Eye (tissue), 1 donor: ENCODE measurements at regions not wholly inside any gene's neighbourhood (a gene's known extent, or its start where the extent isn't known, plus 50 kb on each side); places are given as distances from the start of the nearest gene placed in this dataset.
"Not testable (repeated sequence)": the region's sequence is repeated elsewhere in the genome, so short reads cannot be mapped to it uniquely, and the experiment has no call there.

Source experiments
- DNase-seq: peaks from one replicate; pipeline ENCODE4 v3.0.0-alpha.2; 2015

GRCh38 chr13:97726664-97727280 lies 226.7 kb upstream of the IPO5 start:
- DNase-seq: no peak

DNA sequence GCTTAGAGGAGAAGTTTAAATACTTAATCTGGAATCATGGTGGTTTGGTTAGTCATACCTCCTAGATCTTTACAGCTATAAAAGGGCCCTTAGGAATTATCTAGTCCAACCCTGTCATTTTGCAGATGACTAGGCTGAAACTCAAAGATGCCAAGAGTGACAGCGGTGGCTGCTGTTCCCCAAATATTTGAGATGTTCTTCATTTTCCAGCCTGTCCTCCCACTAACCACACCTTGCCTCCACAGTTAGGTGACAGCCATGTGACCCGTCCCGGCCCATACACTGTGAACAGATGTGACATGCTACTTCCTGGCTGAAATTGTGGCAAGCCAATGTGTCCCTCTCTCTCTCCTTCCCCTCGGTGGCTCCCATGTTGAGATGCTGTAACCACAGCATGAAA lies 225.5 kb upstream of the IPO5 start:
- DNase-seq: no peak

DNA sequence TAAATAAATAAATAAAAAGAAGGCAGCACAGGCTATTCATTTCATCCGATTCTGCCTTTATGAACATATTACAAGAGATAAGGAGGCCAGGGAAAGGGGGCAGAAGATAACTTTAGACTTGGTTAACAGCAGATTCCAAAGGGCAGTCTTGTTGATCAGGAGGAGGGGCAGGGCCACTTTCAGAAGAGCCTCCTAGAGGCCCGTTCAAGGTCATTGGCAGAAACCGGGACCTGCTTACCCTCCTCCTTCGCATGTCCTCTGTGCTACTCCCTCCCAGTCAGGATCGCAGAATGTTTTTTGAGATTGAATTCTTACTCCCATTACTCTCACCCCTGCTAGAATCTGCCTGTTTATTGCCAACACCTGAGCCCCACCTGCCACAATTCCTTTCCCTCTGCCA lies 217.0 kb upstream of the IPO5 start:
- DNase-seq: no peak

- DNase-seq: no peak
Observed at GRCh38 chr13:97742084-97742483, 211.4 kb upstream of the IPO5 start.

- peak; percentile 11 for DNase-seq
Observed at GRCh38 chr13:97743938-97744337, 209.5 kb upstream of the IPO5 start.

DNA sequence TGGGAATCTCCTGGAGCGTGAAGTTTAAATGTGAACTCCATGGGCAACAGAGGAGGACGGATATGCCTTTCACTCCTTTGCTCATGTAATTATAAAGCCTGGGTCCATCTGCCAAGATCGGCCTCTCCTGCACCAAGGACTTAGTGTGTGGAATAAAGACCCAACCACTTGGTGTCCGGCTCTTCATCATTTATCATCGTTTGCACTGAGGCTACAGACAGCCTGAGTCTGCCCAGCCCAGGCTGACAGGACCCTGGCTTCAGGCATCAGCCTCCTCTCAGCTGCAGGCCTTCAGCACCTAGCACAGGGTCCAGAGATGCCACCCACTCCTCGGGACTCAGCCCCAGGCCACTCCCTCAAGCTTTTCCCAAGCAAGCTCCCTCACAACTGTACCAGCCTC lies 206.8 kb upstream of the IPO5 start:
- DNase-seq: no peak

- DNase-seq: no peak
Observed at GRCh38 chr13:97749174-97749573, 204.3 kb upstream of the IPO5 start.

DNA sequence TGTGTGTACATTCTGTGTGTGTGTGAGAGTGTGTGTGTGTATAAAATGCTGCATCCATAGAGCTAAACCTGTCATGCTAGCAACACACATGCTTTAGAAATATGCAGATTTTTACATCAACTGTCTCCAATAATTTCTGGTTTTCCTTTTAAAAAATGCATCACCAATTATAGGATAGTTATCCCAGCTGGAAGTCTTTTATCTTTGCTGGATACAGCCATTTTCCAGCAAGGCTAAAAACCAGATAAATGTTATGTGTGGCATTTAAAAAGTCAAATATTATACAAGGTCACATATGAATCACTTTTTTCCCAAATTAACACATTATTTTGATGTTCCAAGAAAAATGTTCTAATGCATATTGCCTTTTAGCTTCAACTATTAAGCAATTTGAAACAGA lies 202.0 kb upstream of the IPO5 start:
- no peak for DNase-seq

DNA sequence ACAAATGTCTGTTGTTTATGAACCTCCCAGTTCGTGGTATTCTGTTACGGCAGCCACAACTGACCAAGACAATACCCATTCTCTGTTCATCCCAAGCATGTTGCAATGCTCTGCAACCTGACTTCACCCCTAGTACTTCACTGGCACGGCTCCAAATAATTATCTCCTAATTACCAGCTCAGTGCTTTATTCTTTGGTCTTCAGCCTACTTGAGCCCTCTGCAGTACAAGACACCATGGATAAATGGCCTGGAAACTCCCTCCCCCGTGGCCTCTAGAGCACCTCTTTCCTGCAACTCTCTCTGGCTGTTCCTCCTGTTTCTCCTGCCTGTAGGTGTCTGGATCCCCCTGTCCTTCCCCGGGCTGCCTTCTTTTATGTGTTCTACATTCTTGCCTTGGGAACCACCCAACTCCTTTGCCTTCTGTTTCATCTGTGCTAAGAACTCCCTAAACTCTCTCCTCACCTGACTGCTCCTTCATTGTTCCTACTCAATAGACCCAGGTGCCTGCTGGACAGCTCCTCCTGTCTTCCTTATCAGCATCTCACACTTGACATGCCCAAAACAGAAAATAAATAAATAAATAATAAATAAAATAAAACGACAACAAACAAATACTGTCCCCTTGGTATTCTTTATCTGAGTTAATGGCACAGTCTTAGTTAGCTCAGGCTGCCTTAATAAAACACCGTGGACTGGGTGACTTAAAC lies 200.4 kb upstream of the IPO5 start:
- DNase-seq: peak; percentile 15

- no peak for DNase-seq
Observed at GRCh38 chr13:97753942-97754670, 199.4 kb upstream of the IPO5 start.

- DNase-seq: no peak
Observed at GRCh38 chr13:97757807-97758206, 195.7 kb upstream of the IPO5 start.

DNA sequence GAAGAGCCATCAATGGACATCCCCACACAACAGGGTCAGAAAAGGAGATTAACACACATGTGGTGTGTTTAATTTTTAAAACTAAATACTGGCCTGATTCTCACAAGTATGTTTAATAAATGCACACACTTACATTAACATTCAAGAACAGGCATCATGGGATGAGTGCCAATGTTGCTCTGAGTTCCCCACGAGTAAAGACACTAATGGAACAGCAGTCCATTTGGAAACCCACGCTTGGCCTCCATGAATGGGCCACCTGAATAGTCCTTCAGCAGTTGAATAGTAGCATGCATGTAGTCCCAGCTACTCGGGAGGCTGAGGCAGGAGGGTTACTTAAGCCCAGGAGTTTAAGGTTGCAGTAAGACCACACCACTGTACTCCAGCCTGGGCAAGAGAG lies 195.2 kb upstream of the IPO5 start:
- DNase-seq: no peak

GRCh38 chr13:97761796-97762540 lies 191.5 kb upstream of the IPO5 start:
- DNase-seq: no peak

DNA sequence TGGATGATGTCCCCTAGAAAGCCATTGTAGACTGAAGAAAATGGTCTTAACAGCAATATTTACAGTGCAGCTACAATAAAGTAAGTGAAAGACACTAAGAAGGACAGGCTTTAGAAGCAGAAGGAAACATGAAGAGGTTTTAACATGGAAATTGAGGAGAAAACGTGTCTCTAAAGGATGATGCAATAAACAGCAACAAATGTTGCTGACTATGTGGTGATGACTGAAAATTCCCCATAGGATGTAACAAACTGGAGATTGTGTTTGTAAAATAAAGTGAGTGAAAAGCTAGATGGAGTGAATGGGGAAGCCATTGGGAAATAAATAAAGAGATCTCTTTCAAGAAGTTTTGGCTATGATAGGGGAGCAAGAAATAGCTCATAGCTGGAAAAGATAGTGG lies 186.7 kb upstream of the IPO5 start:
- DNase-seq: no peak

- DNase-seq: no peak
Observed at GRCh38 chr13:97768134-97768533, 185.3 kb upstream of the IPO5 start.

DNA sequence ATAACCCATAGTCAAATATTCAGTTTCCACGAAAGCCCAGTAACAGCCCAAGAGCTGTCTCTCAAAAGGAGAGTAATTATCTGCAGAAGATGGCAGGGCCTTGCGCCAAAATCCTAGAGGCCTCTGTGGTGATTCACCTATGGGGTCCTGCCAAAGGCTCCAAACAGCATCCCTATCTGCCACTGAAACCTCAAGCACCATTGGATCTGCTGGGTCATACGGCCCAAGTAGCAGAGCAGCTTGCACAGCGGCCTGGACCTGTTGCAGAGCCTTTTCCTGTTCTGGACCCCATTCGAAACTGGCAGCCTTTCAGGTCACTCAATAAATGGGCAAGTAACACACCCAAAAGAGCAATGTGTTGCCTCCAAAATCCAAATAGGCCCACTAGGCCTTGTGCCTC lies 183.2 kb upstream of the IPO5 start:
- DNase-seq: not testable (repeated sequence)

DNA sequence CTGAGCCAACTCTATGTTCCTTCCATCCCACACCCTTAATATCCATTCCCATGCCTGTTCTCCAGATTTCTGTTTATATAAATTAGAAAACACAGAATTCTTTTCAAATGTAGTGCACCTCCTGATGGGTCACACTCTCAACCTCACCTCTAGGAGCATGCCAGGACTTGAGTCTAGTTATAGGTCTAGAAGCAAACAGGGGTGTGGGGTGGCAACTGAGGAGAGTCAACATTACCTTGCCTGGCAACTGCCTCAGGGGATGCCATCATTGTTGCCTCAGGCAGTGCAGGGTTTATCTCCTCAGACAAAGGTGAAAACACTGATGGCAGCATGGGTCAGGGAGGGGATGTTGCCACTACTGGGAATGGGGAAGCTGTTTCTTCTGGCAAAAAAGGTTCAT lies 181.0 kb upstream of the IPO5 start:
- DNase-seq: not testable (repeated sequence)

GRCh38 chr13:97774391-97775100 lies 178.9 kb upstream of the IPO5 start:
- not testable (repeated sequence) for DNase-seq

DNA sequence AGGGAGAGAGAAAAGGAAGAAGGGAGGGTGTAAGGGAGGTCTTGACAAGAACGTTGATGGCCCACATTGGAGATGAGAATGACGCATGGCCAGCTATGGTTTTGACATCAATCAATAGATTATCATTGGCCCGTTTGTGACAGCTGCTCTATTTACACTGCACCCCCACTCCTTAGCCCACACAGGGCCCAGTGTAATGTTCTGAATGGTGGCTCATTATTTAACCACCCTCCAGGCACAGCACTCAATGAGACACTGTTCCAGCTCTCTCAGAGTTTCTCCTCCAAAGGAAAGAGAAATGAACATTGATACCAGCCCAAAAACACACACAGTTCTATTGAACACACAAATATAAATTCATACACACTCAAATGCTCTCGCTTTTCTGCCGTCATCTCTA lies 173.0 kb upstream of the IPO5 start:
- peak; percentile 33 for DNase-seq

DNA sequence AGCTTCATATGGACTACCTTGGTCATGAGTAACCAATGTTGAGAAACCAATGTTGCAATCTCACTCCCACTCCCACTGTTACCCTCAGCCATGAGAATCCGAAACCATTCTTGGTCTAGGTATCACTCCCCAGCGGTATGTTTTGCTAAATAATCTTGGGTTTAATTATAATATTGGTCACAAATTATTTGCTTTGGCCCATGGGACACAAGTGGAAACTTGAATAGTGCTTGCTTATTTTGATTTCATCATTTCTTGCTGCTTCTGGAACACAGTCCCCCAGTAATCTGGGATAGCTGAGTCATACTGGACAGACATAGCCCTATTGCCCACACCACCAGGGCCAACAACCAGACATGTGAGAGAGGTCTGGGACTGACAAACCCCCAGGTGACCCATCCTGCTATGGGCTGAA lies 171.6 kb upstream of the IPO5 start:
- no peak for DNase-seq

GRCh38 chr13:97786510-97786909 lies 167.0 kb upstream of the IPO5 start:
- DNase-seq: no peak

GRCh38 chr13:97797553-97797952 lies 155.9 kb upstream of the IPO5 start:
- DNase-seq: no peak
